IPS-15b (cell line): ENCODE measurements at regions not wholly inside any gene's neighbourhood (a gene's known extent, or its start where the extent isn't known, plus 50 kb on each side); places are given as distances from the start of the nearest gene placed in this dataset.
"Not testable (repeated sequence)": the region's sequence is repeated elsewhere in the genome, so short reads cannot be mapped to it uniquely, and the experiment has no call there.

Experiments used
- H3K27me3 ChIP-seq: one replicate; pipeline ENCODE4 v1.6.1; 2013; ENCODE audit warnings: low read length; ENCODE audit not compliant: control insufficient read depth, insufficient read depth
- H3K36me3 ChIP-seq: one replicate; pipeline ENCODE4 v1.6.1; 2013; ENCODE audit warnings: low read length; ENCODE audit not compliant: control insufficient read depth, insufficient read depth
- H3K4me1 ChIP-seq: one replicate; pipeline ENCODE4 v1.6.1; 2013; ENCODE audit warnings: mild to moderate bottlenecking, low read length; ENCODE audit not compliant: control insufficient read depth, insufficient read depth
- H3K4me3 ChIP-seq: one replicate; pipeline ENCODE4 v1.5.1; 2013; ENCODE audit warnings: low read depth, low read length
- H3K9ac ChIP-seq: one replicate; pipeline ENCODE4 v1.6.1; 2013; ENCODE audit warnings: low read depth, mild to moderate bottlenecking, low read length
- H3K9me3 ChIP-seq: one replicate; pipeline ENCODE4 v1.6.1; 2013; ENCODE audit warnings: mild to moderate bottlenecking, low read length; ENCODE audit not compliant: control insufficient read depth, insufficient read depth

DNA sequence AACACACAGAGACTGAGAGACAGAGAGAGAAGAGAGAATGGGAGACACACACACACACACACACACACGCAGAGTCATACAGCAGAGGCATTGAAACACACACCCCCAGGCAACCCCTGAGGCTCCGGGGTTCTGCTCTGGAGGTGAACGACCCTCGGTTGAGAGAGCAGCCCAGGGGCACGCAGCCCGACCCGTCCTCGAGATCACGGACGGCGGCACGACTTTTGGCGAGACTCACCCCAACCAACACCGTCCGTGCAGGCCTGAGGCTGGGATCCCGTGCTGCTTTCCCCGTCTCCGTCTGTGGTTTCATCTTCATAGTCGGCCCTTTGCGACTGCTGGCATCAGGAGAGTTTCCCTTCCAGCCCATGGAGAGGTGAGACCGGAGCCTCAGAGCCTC lies 683.9 kb upstream of the TPTE start:
- H3K4me1 ChIP-seq, H3K36me3 ChIP-seq, H3K4me3 ChIP-seq, H3K27me3 ChIP-seq, H3K9ac ChIP-seq: not testable (repeated sequence)
- H3K9me3 ChIP-seq, result peaks cover 18% of the 10 kb centered on the region

DNA sequence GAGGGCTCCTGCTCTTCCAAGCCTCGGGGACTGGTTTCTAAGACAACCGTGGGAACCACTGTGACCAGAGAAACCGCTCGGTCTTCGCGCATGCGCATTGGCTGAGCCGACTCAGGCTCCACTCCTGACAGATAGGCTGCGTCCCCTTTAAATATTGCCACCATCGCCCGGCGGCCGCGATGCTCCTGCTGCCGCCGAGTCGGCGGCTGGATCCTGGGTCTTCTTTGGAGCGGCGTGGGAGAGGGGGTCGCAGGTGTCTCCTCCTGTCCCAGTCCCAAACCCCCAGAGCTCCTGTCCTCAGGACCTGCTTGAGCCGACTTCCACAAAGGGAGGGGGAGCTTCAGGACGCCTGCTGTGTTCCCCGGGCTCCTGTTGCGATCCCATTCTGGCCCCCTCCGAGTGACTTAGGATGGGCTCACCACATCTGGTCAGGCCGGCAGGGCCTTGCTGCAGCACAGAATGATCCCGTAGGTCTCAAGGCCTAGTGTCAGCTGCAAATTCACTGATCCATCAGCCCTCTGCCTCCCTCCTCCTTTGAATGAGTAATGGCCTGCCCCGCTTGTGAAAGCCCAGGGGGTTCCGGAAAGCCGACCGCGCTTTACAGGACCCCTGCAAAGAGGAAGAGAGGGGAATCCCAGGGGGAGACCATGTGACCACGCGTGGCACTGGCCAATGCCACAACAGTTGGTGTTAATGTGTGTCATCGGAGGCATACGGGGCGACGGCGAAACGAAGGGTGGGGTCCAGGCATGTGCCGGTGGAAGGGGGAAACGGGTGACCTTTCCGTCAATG lies 683.2 kb upstream of the TPTE start:
- Histone ChIP-seq H3K27me3 (no peaks in the 10 kb centered on the region), H3K4me3 (no peak overlapping the region), H3K9me3 (peaks cover 18% of the 10 kb centered on the region), H3K4me1 (no peaks in the 10 kb centered on the region), H3K9ac (no peak overlapping the region), H3K36me3 (no peaks in the 10 kb centered on the region)

DNA sequence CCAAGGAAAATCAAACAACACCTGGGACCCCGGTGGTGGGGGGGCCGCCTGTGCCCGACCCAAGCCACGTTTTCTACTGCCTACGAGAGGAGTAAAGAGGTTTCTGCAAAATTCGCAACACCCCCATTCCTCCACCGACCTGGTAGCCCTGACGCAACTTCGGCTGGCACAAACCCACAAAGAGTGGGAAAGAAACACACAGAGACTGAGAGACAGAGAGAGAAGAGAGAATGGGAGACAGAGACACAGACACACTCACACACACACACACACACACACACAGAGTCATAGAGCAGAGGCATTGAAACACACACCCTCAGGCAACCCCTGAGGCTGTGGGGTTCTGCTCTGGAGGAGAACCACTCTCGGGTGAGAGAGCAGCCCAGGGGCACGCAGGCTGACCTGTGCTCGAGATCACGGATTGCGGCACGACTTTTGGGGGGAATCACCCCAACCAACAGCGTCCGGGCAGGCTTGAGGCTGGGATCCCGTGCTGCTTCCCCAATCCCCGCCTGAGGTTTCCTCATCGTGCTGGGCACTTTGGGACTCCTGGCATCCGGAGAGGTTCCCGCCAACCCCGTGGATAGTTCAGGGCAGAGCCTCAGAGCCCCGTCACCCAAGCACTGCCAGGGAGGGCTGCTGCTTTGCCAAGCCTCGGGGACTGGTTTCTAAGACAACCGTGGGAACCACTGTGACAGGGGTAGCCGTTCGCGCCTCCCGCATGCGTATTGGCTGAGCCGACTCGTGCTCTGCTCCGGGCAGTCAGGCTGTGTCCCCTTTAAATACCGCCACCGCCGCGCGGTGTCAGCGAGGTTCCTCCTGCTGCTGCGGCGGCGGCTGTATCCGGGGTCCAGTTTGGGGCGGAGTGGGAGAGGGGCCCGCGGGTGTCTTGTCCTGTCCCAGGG lies 682.4 kb upstream of the TPTE start:
- Histone ChIP-seq H3K36me3 (no peaks in the 10 kb centered on the region), H3K4me1 (no peaks in the 10 kb centered on the region), H3K4me3 (no peak overlapping the region), H3K9me3 (peaks cover 18% of the 10 kb centered on the region), H3K27me3 (no peaks in the 10 kb centered on the region), H3K9ac (no peak overlapping the region)

DNA sequence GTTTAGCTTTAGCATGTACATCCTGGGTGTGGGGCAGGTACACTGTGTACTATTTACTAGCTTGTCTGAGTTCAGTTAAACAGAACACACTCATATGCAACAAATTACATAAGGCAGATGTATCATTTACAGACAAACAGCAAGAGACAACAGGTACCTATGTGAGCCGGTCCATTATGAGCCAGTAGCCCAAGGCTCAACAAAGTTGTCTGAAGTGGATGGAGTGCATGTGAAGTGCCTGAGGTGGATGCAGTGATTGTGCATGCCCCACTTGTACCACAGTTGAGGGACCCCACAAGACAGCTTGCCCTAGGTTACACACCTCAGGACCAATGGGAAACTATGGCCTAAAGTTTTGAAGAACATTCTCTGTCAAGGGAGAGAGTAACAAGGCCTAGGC lies 677.3 kb upstream of the TPTE start:
- H3K9me3 ChIP-seq, result peaks cover 34% of the 10 kb centered on the region
- not testable (repeated sequence) for H3K36me3 ChIP-seq, H3K4me1 ChIP-seq

DNA sequence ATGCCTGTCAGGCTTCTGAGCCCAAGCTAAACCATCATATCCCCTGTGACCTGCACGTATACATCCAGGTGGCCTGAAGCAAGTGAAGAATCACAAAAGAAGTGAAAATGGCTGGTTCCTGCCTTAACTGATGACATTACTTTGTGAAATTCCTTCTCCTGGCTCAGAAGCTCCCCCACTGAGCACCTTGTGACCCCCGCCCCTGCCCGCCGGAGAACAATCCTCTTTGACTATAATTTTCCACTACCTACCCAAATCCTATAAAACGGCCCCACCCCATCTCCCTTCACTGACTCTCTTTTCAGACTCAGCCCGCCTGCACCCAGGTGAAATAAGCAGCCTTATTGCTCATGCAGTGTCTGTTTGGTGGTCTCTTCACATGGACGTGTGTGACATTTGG lies 673.9 kb upstream of the TPTE start:
- not testable (repeated sequence) for H3K36me3 ChIP-seq, H3K9ac ChIP-seq, H3K27me3 ChIP-seq, H3K4me3 ChIP-seq, H3K4me1 ChIP-seq
- H3K9me3 ChIP-seq, result peaks cover 32% of the 10 kb centered on the region

More for the DNA sequence above, 677.3 kb upstream of the TPTE start:
- H3K4me3 ChIP-seq, H3K9ac ChIP-seq, H3K27me3 ChIP-seq: not testable (repeated sequence)

DNA sequence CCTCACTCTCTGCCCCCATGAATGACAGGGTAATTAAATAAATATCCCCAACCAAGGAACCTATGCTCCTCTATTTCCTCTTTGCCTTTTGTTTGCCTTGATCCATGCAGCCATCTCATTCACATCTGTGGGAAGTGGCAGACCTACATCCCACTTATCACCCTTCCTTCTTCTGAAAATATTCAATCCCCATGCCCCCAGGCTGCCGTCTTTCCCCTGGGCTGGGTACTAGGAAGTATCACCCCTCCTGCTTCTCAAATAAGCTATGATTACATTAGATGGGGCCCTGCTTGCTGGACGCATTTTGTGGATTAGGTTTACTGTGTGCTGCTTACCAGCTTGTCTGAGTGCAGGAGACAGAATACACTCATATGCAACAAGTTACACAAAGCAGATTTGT lies 670.2 kb upstream of the TPTE start:
- H3K9ac ChIP-seq, H3K27me3 ChIP-seq, H3K4me1 ChIP-seq, H3K36me3 ChIP-seq, H3K4me3 ChIP-seq: not testable (repeated sequence)
- peaks cover 24% of the 10 kb centered on the region for H3K9me3 ChIP-seq

DNA sequence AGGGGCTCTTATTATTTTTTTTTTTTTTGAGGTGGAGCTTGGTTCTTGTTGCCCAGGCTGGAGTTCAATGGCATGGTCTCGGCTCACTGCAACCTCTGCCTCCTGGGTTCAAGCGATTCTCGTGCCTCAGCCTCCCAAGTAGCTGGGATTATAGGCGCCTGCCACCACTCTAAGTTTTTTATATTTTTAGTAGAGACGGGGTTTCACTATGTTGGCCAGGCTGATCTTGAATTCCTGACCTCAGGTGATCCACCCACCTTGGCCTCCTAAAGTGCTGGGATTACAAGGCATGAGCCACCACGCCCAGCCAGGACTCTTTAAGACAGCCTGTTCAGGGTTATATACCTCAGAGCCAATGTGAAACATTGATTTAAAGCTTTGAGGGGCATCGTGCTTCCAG lies 669.7 kb upstream of the TPTE start:
- not testable (repeated sequence) for H3K9ac ChIP-seq, H3K4me3 ChIP-seq, H3K27me3 ChIP-seq, H3K4me1 ChIP-seq, H3K36me3 ChIP-seq
- H3K9me3 ChIP-seq, result peaks cover 19% of the 10 kb centered on the region

DNA sequence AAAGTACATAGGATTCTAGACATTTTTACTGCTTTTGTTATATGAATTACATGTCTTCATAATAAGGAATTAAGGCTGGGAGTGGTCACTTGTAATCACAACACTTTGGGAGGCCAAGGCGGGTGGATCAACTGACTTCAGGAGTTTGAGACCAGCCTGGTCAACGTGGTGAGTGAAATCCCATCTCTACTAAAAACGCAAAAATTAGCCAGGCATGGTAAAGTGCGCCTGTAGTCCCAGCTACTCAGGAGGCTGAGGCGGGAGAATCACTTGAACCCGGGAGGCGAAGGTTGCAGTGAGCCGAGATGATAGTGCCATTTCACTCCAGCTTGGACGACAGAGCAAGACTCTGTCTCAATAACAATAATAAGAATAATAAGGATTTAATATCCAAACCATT lies 663.8 kb upstream of the TPTE start:
- not testable (repeated sequence) for H3K9ac ChIP-seq, H3K27me3 ChIP-seq, H3K4me3 ChIP-seq, H3K36me3 ChIP-seq, H3K4me1 ChIP-seq, H3K9me3 ChIP-seq

DNA sequence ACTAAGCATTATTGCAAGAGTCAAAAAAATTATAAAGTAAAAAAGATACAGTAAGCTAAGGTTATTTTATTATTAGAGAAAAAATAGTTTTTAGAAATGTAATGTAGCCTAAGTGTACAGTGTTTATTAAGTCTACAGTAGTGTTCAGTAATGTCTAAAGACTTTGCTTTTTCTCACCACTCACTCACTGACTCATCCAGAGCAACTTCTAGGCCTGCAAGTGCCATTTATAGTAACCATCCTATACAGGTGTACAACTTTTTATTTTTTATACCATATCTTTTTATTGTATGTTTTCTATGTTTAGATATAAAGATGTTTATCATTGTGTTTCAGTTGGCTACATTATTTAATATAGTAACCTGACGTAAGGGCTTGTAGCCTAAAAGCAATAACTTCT lies 661.5 kb upstream of the TPTE start:
- not testable (repeated sequence) for H3K27me3 ChIP-seq, H3K36me3 ChIP-seq, H3K4me1 ChIP-seq, H3K4me3 ChIP-seq, H3K9ac ChIP-seq
- peaks cover 18% of the 10 kb centered on the region for H3K9me3 ChIP-seq

DNA sequence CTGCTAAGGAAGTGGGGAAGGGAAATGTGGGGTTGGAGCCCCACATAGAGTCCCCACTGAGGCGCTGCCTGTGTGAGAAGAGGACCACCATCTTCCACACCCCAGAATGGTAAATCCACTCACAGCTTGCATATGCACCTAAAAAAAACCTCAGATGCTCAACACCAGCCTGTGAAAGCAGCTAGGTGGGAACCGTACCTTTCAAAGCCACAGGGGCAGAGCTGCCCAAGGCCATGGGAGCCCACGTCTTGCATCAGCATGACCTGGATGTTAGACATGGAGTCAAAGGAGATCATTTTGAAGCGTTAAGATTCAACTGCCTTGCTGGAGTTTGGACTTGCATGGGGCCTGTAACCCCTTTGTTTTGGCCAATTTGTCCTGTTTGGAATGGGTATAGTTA lies 658.9 kb upstream of the TPTE start:
- H3K4me1 ChIP-seq, H3K27me3 ChIP-seq, H3K9ac ChIP-seq, H3K4me3 ChIP-seq, H3K36me3 ChIP-seq: not testable (repeated sequence)
- H3K9me3 ChIP-seq, result peaks cover 22% of the 10 kb centered on the region

DNA sequence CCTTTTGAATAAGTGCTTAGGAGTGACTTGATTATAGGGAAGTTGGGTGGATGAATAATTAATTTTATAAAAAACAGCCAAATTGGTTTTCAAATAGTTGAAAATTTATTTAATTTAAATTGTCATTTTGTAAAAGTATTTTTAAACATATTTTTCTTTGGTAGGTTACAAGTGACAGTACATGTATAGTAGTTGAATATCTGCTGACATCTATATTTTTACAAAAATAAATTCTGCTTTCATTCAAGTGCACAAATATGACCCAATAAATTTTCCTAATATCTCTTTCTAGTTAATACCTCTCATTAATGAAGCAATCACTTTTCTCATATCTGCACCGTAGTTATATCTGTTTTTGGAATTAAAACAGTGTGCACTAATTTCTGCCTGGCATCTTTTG lies 653.6 kb upstream of the TPTE start:
- H3K27me3 ChIP-seq, H3K36me3 ChIP-seq, H3K4me1 ChIP-seq, H3K9ac ChIP-seq, H3K4me3 ChIP-seq: not testable (repeated sequence)
- H3K9me3 ChIP-seq, result peaks cover 21% of the 10 kb centered on the region

DNA sequence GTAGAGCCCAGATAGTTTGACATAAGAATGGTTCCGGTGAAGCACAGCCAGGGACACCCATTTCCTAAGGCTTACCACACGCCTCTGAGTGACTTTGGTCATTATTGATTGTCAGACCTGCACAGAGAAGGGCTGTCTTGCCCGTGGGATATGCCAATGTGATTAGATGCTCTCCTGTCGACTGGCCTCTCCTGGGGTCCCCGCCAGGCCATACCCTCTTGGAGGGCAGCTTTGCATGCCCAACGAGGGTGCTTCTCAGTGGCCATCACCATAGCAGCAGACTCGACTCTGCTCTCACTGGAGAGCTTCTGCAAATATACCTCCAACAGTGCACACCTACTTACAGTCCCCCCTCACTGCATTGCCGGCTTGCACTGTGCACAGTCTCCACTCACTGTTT lies 648.3 kb upstream of the TPTE start:
- not testable (repeated sequence) for H3K36me3 ChIP-seq, H3K27me3 ChIP-seq, H3K4me1 ChIP-seq, H3K4me3 ChIP-seq, H3K9ac ChIP-seq
- H3K9me3 ChIP-seq, result peaks cover 15% of the 10 kb centered on the region
